ENCODE measurements at regions not wholly inside any gene's neighbourhood (a gene's known extent, or its start where the extent isn't known, plus 50 kb on each side); places are given as distances from the start of the nearest gene placed in this dataset.

DNA sequence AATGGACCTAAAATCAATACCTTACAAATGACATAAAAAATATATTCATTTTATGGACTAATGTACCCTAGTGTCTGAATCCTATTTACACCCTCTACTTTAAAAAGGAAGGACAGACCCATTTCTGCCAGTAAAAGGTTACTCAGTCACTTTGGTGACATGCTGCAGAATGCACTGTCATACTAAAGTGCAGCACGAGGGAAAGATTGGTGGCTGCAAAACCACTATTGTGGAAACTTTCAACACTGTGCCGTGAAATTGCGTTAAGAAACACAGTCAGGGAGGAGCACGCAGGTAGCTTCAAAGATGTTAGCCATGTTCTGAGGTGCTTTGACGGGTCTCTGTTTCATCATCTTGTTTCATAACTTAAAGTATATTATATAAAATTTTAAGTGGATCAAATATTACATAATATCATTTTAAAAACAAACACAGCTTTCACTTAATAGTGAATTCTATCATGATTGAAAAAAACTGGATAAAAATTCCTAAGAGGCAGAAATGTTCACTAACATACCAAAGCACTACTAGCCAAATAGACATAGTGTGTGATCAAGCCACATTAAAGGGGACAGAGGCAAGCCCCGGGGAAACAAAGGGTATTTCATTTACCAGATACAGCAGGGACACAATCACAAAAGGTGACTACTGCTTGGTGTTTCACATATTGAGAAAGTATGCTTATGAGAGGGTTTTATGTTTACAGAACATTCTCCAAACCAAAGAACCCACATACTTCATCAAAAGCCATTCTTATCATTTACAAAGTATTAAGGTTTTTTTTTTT, 330.8 kb upstream of the SOX5 start:
- Histone ChIP-seq H2AFZ (ENCODE audit: low read depth, low read length) (no peak overlapping the region), H3K4me3 (ENCODE audit: low read length) (no peak overlapping the region)

DNA sequence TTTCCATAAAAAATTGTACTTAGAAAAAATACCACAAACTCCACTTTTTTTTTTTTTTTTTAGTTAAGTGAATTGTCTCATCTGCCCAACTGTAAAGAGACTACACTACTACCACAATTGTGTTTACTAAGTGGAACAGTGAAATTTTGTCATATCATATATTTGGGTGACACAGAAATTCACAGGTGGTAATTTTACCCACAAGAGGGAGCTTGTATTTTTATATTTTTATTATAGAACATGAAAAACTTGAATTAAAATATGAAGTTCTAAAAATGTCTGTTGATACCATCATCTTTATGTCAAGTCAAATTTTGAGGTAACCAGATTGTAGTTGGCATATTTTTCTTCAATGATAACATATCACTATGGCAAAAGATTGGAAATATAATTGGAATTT, 329.4 kb upstream of the SOX5 start:
- no peaks in the 10 kb centered on the region for H3K36me3 ChIP-seq (ENCODE audit: insufficient read depth, low read length)
- H3K4me1 ChIP-seq (ENCODE audit: insufficient read depth, low read length): peaks cover 28% of the 10 kb centered on the region
- no peak overlapping the region for H2AFZ ChIP-seq (ENCODE audit: low read depth, low read length)
- H3K27me3 ChIP-seq (ENCODE audit: insufficient read depth, low read length): no peaks in the 10 kb centered on the region
- no peaks in the 10 kb centered on the region for H3K9me3 ChIP-seq (ENCODE audit: low read length)
- no peak overlapping the region for H3K4me3 ChIP-seq (ENCODE audit: low read length)

More for the DNA sequence above, 330.8 kb upstream of the SOX5 start:
- Histone ChIP-seq H3K36me3 (ENCODE audit: insufficient read depth, low read length) (no peaks in the 10 kb centered on the region), H3K4me1 (ENCODE audit: insufficient read depth, low read length) (peaks cover 28% of the 10 kb centered on the region), H3K27me3 (ENCODE audit: insufficient read depth, low read length) (no peaks in the 10 kb centered on the region), H3K9me3 (ENCODE audit: low read length) (no peaks in the 10 kb centered on the region)

DNA sequence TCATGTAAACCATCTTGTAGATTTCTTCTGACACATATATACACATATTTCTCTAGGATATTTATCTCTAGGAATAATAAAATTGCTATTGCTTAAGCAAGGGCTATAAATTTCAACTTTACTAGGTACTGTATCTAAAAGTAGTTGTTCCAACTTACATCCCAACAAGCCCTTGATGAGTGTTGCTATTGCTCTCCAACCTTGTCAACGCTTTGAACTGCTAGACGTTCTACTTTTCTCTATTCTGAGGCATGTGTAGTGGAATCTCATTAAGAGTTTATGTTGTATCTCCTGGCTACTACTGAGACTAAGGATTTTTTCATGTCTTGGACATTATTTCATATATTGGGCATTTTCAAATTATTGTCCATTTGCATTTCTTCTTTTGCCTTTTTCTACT, 321.5 kb upstream of the SOX5 start:
- Histone ChIP-seq H2AFZ (ENCODE audit: low read depth, low read length) (no peak overlapping the region), H3K27me3 (ENCODE audit: insufficient read depth, low read length) (no peaks in the 10 kb centered on the region), H3K4me3 (ENCODE audit: low read length) (no peak overlapping the region), H3K4me1 (ENCODE audit: insufficient read depth, low read length) (no peaks in the 10 kb centered on the region), H3K9me3 (ENCODE audit: low read length) (no peaks in the 10 kb centered on the region), H3K36me3 (ENCODE audit: insufficient read depth, low read length) (no peaks in the 10 kb centered on the region)

DNA sequence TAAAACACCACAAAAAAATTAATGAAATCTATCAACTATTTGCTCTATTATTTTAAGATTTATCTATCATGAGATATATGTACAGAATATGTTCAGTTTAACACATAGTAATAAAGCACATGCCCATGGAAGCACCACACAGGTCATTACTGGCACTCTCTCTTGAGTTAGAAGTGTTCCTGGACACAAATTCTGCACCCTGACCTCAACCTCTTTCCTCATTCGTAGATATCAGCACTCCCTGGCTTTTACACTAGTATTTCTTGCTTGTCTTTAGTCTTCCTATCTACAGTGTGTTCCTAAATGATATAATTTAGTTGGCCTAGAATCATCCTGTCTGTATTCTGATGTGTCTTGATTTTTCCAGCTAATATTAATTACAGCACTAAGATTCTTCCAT, 321.0 kb upstream of the SOX5 start:
- Histone ChIP-seq H3K27me3 (ENCODE audit: insufficient read depth, low read length) (no peaks in the 10 kb centered on the region), H3K4me1 (ENCODE audit: insufficient read depth, low read length) (no peaks in the 10 kb centered on the region), H3K9me3 (ENCODE audit: low read length) (no peaks in the 10 kb centered on the region), H2AFZ (ENCODE audit: low read depth, low read length) (no peak overlapping the region), H3K36me3 (ENCODE audit: insufficient read depth, low read length) (no peaks in the 10 kb centered on the region), H3K4me3 (ENCODE audit: low read length) (no peak overlapping the region)

DNA sequence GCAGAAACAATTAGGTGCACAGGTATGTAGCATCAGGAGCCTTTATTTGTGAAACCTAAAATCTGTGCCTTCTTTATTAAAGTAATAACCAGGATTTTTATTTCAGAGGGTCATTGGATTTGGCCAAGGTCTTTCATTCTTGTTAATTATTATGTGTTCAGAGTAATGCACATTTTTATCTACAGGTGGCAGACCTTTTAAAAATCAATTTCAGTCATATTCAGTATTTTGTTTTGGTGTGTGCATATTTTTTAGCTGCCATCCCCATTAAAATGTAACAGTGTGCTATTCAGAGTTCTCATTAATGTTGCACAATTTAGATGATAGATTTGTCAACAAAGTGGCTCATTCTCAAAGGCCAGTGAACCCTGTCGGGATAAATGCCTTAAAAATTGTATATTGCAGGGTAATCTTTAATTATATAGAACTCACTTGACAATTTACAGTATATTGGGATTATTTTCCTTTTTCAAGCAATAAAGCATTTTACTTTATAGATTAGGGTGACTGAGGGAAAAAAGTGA, 319.3 kb upstream of the SOX5 start:
- H3K4me1 ChIP-seq (ENCODE audit: insufficient read depth, low read length): no peaks in the 10 kb centered on the region
- H3K9me3 ChIP-seq (ENCODE audit: low read length): no peaks in the 10 kb centered on the region

DNA sequence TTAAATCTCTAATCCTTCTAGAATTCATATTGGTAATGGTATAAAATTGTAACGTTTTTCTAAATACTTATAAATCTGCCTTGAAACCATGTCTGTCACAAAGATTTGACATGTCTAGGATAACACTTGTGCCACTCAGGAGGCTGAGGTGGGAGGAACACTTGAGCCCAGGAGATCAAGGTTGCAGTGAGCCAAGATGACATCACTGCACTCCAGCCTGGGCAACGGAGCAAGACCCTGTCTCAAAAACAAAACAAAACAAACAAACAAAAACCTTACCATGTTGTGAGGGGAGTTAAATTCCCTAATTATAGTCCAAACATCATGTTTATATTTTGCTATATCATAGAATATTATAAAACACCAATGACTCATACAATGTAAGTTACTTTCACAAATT, 317.5 kb upstream of the SOX5 start:
- Histone ChIP-seq H3K9me3 (ENCODE audit: low read length) (peaks cover 2% of the 10 kb centered on the region), H3K4me3 (ENCODE audit: low read length) (no peak overlapping the region), H2AFZ (ENCODE audit: low read depth, low read length) (no peak overlapping the region), H3K4me1 (ENCODE audit: insufficient read depth, low read length) (no peaks in the 10 kb centered on the region), H3K27me3 (ENCODE audit: insufficient read depth, low read length) (no peaks in the 10 kb centered on the region), H3K36me3 (ENCODE audit: insufficient read depth, low read length) (peaks cover 1% of the 10 kb centered on the region)

More for the DNA sequence above, 319.3 kb upstream of the SOX5 start:
- Histone ChIP-seq H3K27me3 (ENCODE audit: insufficient read depth, low read length) (no peaks in the 10 kb centered on the region), H3K36me3 (ENCODE audit: insufficient read depth, low read length) (no peaks in the 10 kb centered on the region), H3K4me3 (ENCODE audit: low read length) (no peak overlapping the region), H2AFZ (ENCODE audit: low read depth, low read length) (no peak overlapping the region)

DNA sequence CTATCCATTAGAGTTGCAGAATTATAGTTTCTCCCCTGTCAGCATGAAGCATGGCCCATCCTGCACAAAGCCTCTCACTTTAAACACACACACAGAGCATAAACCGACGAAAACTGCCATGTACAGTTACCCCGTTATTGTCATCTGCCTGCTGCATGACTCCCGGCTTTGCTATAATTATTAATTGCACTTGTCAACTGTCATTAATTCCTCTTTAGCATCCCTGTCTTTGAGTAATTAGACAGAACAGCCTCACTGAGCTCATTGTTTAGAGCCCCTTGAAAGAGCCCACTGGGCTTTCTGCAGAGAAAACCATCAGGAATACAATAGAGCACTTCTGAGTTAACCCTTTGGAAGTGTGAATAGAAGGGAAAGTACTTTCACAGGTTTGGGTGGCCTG, 307.2 kb upstream of the SOX5 start:
- Histone ChIP-seq H3K4me3 (ENCODE audit: low read length) (peak overlapping the region; percentile 40), H3K4me1 (ENCODE audit: insufficient read depth, low read length) (peaks cover 32% of the 10 kb centered on the region), H3K36me3 (ENCODE audit: insufficient read depth, low read length) (no peaks in the 10 kb centered on the region), H3K27me3 (ENCODE audit: insufficient read depth, low read length) (no peaks in the 10 kb centered on the region), H3K9me3 (ENCODE audit: low read length) (no peaks in the 10 kb centered on the region), H2AFZ (ENCODE audit: low read depth, low read length) (no peak overlapping the region)

DNA sequence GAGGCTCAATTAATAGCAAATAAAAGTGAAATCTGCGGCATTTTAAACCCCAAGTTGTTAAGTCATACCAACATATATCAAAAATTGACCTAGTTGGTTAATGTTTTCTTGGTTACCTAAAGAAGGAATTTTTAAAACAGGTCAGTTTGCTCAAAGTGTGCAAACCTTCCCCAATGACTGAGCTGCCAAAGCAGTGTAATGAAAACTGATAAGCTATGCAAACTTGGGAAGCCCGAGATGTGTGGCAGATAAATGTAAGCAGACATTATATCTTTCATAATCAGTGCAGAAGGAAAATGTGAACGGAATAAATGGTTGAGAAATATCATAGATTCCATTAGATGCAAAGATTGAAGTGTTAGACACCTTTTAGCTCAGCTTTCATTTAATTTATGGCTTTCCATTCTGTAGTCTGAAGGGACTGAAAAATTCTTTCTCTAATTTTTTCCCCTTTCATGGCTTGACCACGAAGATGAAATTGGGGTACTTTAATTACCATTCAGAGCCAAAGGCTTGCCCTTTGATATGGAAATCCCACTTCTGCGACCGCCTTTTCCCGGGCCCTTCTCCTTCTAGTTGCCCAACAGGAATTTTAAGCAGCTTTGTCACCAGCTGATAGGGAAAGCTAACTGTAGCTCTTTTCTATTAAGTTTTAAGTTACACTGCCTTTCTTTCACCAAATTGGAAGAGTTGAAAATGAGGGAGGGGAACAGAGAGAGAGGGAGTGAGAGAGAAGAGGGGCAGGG, 306.6 kb upstream of the SOX5 start:
- Histone ChIP-seq H3K9me3 (ENCODE audit: low read length) (no peaks in the 10 kb centered on the region), H3K4me1 (ENCODE audit: insufficient read depth, low read length) (peaks cover 32% of the 10 kb centered on the region), H3K27me3 (ENCODE audit: insufficient read depth, low read length) (no peaks in the 10 kb centered on the region), H2AFZ (ENCODE audit: low read depth, low read length) (peak overlapping the region; percentile 12), H3K4me3 (ENCODE audit: low read length) (peak overlapping the region; percentile 40), H3K36me3 (ENCODE audit: insufficient read depth, low read length) (no peaks in the 10 kb centered on the region)

DNA sequence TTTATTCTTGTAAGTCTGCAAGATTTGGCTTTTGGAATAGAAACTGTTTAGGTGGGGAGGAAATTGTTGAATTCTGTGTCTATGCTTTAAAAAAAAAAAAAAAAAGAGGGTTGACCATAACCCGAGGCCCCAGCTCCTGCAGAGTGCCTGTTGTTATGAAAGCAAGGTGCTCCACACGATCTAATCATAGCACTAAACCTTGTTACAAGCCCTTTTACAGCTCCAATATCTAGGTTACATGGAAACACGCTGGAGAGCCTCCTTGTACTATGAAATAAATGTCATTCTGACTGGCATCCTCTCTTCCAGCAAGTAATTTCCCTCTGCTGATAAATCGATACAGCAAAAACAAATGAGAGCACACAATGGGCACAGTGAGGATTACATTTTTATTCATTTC, 303.1 kb upstream of the SOX5 start:
- no peak overlapping the region for H3K4me3 ChIP-seq (ENCODE audit: low read length)

DNA sequence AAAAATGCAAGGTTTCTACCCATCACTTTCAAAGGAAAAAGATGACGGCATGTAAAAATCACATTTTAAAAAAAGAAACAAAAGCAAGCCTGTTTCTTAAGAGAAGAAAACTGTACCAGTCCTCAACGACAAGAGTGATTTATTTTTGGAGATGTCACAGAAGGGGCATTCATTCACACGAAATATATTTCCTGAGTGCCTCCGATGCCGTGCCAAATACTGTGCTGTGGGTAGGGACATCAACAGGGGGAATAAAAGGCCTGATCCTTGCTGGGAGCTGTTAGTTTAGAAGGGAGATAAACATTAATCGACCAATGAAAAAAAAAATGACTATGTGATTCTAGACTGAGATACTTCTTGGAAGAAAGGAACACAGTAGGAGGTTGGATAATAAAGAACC, 297.5 kb upstream of the SOX5 start:
- Histone ChIP-seq H3K27me3 (ENCODE audit: insufficient read depth, low read length) (no peaks in the 10 kb centered on the region), H3K36me3 (ENCODE audit: insufficient read depth, low read length) (no peaks in the 10 kb centered on the region), H3K4me3 (ENCODE audit: low read length) (no peak overlapping the region), H2AFZ (ENCODE audit: low read depth, low read length) (no peak overlapping the region), H3K9me3 (ENCODE audit: low read length) (no peaks in the 10 kb centered on the region), H3K4me1 (ENCODE audit: insufficient read depth, low read length) (no peaks in the 10 kb centered on the region)

More for the DNA sequence above, 303.1 kb upstream of the SOX5 start:
- no peaks in the 10 kb centered on the region for H3K36me3 ChIP-seq (ENCODE audit: insufficient read depth, low read length)
- no peaks in the 10 kb centered on the region for H3K9me3 ChIP-seq (ENCODE audit: low read length)
- H3K27me3 ChIP-seq (ENCODE audit: insufficient read depth, low read length): no peaks in the 10 kb centered on the region
- H3K4me1 ChIP-seq (ENCODE audit: insufficient read depth, low read length): peaks cover 32% of the 10 kb centered on the region
- peak overlapping the region; percentile 3 for H2AFZ ChIP-seq (ENCODE audit: low read depth, low read length)

DNA sequence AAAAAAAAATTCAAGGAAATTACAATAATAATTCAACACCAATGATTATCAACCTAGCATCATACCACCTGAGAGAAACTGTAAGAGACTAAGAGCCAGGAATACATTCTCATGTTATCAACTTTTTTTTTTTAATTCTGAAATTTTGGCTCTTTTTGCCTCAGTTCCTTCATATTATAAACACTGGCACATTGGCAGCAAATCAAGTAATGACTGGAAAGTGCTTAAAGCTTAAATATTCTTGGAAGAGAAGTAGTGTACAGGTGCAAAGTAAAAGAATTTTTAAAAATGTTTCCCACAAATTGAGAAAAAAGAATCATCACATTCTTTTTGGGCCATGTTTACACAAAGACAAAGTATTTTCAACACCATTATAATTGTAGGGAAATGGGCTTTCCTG, 296.9 kb upstream of the SOX5 start:
- H3K36me3 ChIP-seq (ENCODE audit: insufficient read depth, low read length): no peaks in the 10 kb centered on the region
- no peaks in the 10 kb centered on the region for H3K27me3 ChIP-seq (ENCODE audit: insufficient read depth, low read length)
- no peak overlapping the region for H3K4me3 ChIP-seq (ENCODE audit: low read length)
- H3K4me1 ChIP-seq (ENCODE audit: insufficient read depth, low read length): no peaks in the 10 kb centered on the region
- no peak overlapping the region for H2AFZ ChIP-seq (ENCODE audit: low read depth, low read length)
- H3K9me3 ChIP-seq (ENCODE audit: low read length): no peaks in the 10 kb centered on the region

DNA sequence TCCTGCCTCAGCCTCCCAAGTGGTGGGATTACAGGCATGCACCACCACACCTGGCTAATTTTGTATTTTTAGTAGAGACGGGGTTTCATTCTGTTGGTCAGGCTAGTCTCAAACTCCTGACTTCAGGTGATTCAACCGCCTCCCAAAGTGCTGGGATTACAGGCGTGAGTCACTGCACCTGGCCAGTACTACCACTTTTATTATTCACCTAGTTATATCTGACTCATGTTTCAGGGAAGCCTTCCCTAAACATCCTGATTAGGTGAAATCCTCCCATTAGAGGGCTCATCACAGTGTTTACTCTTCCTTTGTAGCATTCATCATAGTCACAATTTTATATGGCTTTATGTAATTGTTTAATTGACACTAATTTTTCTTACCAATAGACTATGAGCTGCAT, 295.3 kb upstream of the SOX5 start:
- H3K9me3 ChIP-seq (ENCODE audit: low read length): no peaks in the 10 kb centered on the region
- no peak overlapping the region for H3K4me3 ChIP-seq (ENCODE audit: low read length)
- no peak overlapping the region for H2AFZ ChIP-seq (ENCODE audit: low read depth, low read length)
- H3K4me1 ChIP-seq (ENCODE audit: insufficient read depth, low read length): no peaks in the 10 kb centered on the region
- no peaks in the 10 kb centered on the region for H3K27me3 ChIP-seq (ENCODE audit: insufficient read depth, low read length)
- no peaks in the 10 kb centered on the region for H3K36me3 ChIP-seq (ENCODE audit: insufficient read depth, low read length)

DNA sequence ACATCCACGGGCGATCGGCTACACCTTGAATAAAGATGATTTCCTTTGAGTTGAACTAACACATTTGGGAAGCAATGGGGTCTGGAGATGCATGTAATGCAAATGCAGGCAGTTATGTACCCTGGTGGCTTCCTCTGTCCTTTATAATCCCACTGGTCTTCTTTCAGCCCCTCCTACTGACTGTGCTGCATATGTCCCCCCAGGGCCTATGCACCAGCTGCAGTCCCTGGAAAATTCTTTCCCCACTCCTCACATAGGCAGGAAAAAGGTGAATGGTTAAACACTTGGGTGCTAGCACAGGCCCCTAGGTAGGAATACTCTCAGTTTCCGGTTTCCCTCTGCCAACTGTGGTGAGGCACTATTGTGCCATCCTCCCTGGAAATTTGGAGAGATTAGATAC, 294.8 kb upstream of the SOX5 start:
- Histone ChIP-seq H2AFZ (ENCODE audit: low read depth, low read length) (no peak overlapping the region), H3K36me3 (ENCODE audit: insufficient read depth, low read length) (no peaks in the 10 kb centered on the region), H3K9me3 (ENCODE audit: low read length) (no peaks in the 10 kb centered on the region), H3K4me1 (ENCODE audit: insufficient read depth, low read length) (no peaks in the 10 kb centered on the region), H3K27me3 (ENCODE audit: insufficient read depth, low read length) (no peaks in the 10 kb centered on the region), H3K4me3 (ENCODE audit: low read length) (no peak overlapping the region)
